ENCODE measurements at regions not wholly inside any gene's neighbourhood (a gene's known extent, or its start where the extent isn't known, plus 50 kb on each side); places are given as distances from the start of the nearest gene placed in this dataset.

GRCh38 chr1:184911103-184911745 lies 63.1 kb downstream of the NIBAN1 start:
- no peak for DNase-seq
- H3K27me3 ChIP-seq: no peaks in the 10 kb centered on the region
- no peak overlapping the region for H3K4me3 ChIP-seq
- no peaks in the 10 kb centered on the region for H3K36me3 ChIP-seq
- TF ChIP-seq, protein P1, sequence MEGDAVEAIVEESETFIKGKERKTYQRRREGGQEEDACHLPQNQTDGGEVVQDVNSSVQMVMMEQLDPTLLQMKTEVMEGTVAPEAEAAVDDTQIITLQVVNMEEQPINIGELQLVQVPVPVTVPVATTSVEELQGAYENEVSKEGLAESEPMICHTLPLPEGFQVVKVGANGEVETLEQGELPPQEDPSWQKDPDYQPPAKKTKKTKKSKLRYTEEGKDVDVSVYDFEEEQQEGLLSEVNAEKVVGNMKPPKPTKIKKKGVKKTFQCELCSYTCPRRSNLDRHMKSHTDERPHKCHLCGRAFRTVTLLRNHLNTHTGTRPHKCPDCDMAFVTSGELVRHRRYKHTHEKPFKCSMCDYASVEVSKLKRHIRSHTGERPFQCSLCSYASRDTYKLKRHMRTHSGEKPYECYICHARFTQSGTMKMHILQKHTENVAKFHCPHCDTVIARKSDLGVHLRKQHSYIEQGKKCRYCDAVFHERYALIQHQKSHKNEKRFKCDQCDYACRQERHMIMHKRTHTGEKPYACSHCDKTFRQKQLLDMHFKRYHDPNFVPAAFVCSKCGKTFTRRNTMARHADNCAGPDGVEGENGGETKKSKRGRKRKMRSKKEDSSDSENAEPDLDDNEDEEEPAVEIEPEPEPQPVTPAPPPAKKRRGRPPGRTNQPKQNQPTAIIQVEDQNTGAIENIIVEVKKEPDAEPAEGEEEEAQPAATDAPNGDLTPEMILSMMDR (IDR thresholded peaks at IDR 0.05): no peak
- no peak for TF ChIP-seq POLR2A (IDR thresholded peaks at IDR 0.05)
- intact Hi-C loops (cut with DNase I; ENCODE audit: low total_unique reads): no loop called here
- H3K4me1 ChIP-seq: peaks cover 0 to 7% of the 10 kb centered on the region in 2 donors
- H3K9me3 ChIP-seq: no peaks in the 10 kb centered on the region
- H3K27ac ChIP-seq: peak overlapping the region in 1 of 2 donors; percentile 3

GRCh38 chr1:184910691-184911091 lies 63.6 kb downstream of the NIBAN1 start:
- Histone ChIP-seq H3K4me3 (no peak overlapping the region), H3K9me3 (no peaks in the 10 kb centered on the region), H3K27me3 (no peaks in the 10 kb centered on the region), H3K27ac (peak overlapping the region; percentile 3 to 53), H3K4me1 (peaks cover 0 to 7% of the 10 kb centered on the region in 2 donors), H3K36me3 (no peaks in the 10 kb centered on the region)
- TF ChIP-seq POLR2A (IDR thresholded peaks at IDR 0.05): no peak
- TF ChIP-seq, protein P1 (IDR thresholded peaks at IDR 0.05): no peak
- peak; percentile 80 to 82 for DNase-seq
- intact Hi-C loops (cut with DNase I; ENCODE audit: low total_unique reads): no loop called here

GRCh38 chr1:184910005-184910404 lies 64.3 kb downstream of the NIBAN1 start:
- no peak for DNase-seq
- H3K4me1 ChIP-seq: peaks cover 0 to 7% of the 10 kb centered on the region in 2 donors
- TF ChIP-seq, protein P1 (IDR thresholded peaks at IDR 0.05): no peak
- TF ChIP-seq POLR2A (IDR thresholded peaks at IDR 0.05): no peak
- no peaks in the 10 kb centered on the region for H3K9me3 ChIP-seq
- no peaks in the 10 kb centered on the region for H3K27me3 ChIP-seq
- H3K36me3 ChIP-seq: no peaks in the 10 kb centered on the region
- intact Hi-C loops (cut with DNase I; ENCODE audit: low total_unique reads): no loop called here
- H3K4me3 ChIP-seq: no peak overlapping the region
- peak overlapping the region; percentile 3 to 53 for H3K27ac ChIP-seq

- DNase-seq: no peak
- TF ChIP-seq, protein P1 (IDR thresholded peaks at IDR 0.05): no peak
- no peak for TF ChIP-seq POLR2A (IDR thresholded peaks at IDR 0.05)
- peak overlapping the region; percentile 38 to 53 for H3K27ac ChIP-seq
Observed at GRCh38 chr1:184909019-184909418, 65.3 kb downstream of the NIBAN1 start.

GRCh38 chr1:184908506-184908905 lies 65.8 kb downstream of the NIBAN1 start:
- no peak overlapping the region for H3K4me3 ChIP-seq
- H3K4me1 ChIP-seq: peaks cover 0 to 7% of the 10 kb centered on the region in 2 donors
- TF ChIP-seq, protein P1 (IDR thresholded peaks at IDR 0.05): no peak
- no peak for TF ChIP-seq POLR2A (IDR thresholded peaks at IDR 0.05)
- H3K27me3 ChIP-seq: no peaks in the 10 kb centered on the region
- H3K36me3 ChIP-seq: no peaks in the 10 kb centered on the region
- DNase-seq: no peak
- H3K9me3 ChIP-seq: no peaks in the 10 kb centered on the region
- intact Hi-C loops (cut with DNase I; ENCODE audit: low total_unique reads): no loop called here
- peak overlapping the region; percentile 38 to 53 for H3K27ac ChIP-seq

More at GRCh38 chr1:184909019-184909418, 65.3 kb downstream of the NIBAN1 start:
- intact Hi-C loops (cut with DNase I; ENCODE audit: low total_unique reads): no loop called here
- Histone ChIP-seq H3K27me3 (no peaks in the 10 kb centered on the region), H3K36me3 (no peaks in the 10 kb centered on the region), H3K4me3 (no peak overlapping the region), H3K9me3 (no peaks in the 10 kb centered on the region), H3K4me1 (peaks cover 0 to 7% of the 10 kb centered on the region in 2 donors)

Data from uterus (tissue), 3 donors.